Activated CD4-positive, alpha-beta T cell treated with anti-CD3 and anti-CD28 coated beads, Interleukin-2, amount 10 ng/mL, durations not matched to agents 7 days and 5 days (primary cell): ENCODE measurements at regions not wholly inside any gene's neighbourhood (a gene's known extent, or its start where the extent isn't known, plus 50 kb on each side); places are given as distances from the start of the nearest gene placed in this dataset.

Experiments used
- CTCF ChIA-PET: fragments of 350-600 bp; sonication (Branson Sonifier 250); formaldehyde crosslinking; loops from one replicate; lab custom pipeline; 2021; ENCODE audit warnings: antibody characterized with exemption; lab: Charles Lee
- POLR2A ChIA-PET: fragments of 350-600 bp; sonication (Branson Sonifier 250); formaldehyde crosslinking; loops from one replicate; lab custom pipeline; 2021; ENCODE audit warnings: antibody characterized with exemption; lab: Charles Lee
- DNase-seq: peaks from one replicate; pipeline ENCODE4 v3.0.0-alpha.2; 2020
- H3K27ac Mint-ChIP-seq: one replicate; pipeline ENCODE4 v1.8.0; 2021; ENCODE audit warnings: mild to moderate bottlenecking, moderate library complexity, mixed read lengths
- H3K27me3 Mint-ChIP-seq: one replicate; pipeline ENCODE4 v1.8.0; 2021; ENCODE audit warnings: mixed read lengths
- H3K36me3 Mint-ChIP-seq: one replicate; pipeline ENCODE4 v1.8.0; 2021; ENCODE audit warnings: low read depth, mixed read lengths
- H3K4me1 Mint-ChIP-seq: one replicate; pipeline ENCODE4 v1.8.0; 2021; ENCODE audit warnings: mixed read lengths
- H3K4me3 Mint-ChIP-seq: one replicate; pipeline ENCODE4 v1.8.0; 2021; ENCODE audit warnings: mild to moderate bottlenecking, moderate library complexity, mixed read lengths
- H3K9me3 Mint-ChIP-seq: one replicate; pipeline ENCODE4 v1.8.0; 2021; ENCODE audit warnings: mixed read lengths

- Mint-ChIP-seq H3K27me3 (peaks cover 30% of the 10 kb centered on the region), H3K36me3 (no peaks in the 10 kb centered on the region), H3K4me1 (no peaks in the 10 kb centered on the region), H3K4me3 (no peak overlapping the region), H3K27ac (no peak overlapping the region), H3K9me3 (no peaks in the 10 kb centered on the region)
- DNase-seq = no peak
- ChIA-PET CTCF (no interaction called here), POLR2A (no interaction called here)
These were observed 435.7 kb downstream of the MCTP2 start for GRCh38 chr15:94667109-94667508.

GRCh38 chr15:94670438-94671034 is 439.2 kb downstream of the MCTP2 start:
- no peak overlapping the region for H3K4me3 Mint-ChIP-seq
- H3K27me3 Mint-ChIP-seq = peaks cover 19% of the 10 kb centered on the region
- CTCF ChIA-PET = no interaction called here
- POLR2A ChIA-PET = no interaction called here
- no peaks in the 10 kb centered on the region for H3K36me3 Mint-ChIP-seq
- H3K27ac Mint-ChIP-seq = no peak overlapping the region
- no peaks in the 10 kb centered on the region for H3K4me1 Mint-ChIP-seq
- no peak for DNase-seq
- no peaks in the 10 kb centered on the region for H3K9me3 Mint-ChIP-seq

- Mint-ChIP-seq H3K36me3 (no peaks in the 10 kb centered on the region), H3K4me1 (no peaks in the 10 kb centered on the region)
- CTCF ChIA-PET = no interaction called here
These were observed 440.6 kb downstream of the MCTP2 start for GRCh38 chr15:94671858-94672532.

GRCh38 chr15:94673801-94674200 is 442.4 kb downstream of the MCTP2 start:
- Mint-ChIP-seq H3K27me3 (peaks cover 8% of the 10 kb centered on the region), H3K36me3 (no peaks in the 10 kb centered on the region), H3K27ac (no peak overlapping the region), H3K4me1 (no peaks in the 10 kb centered on the region), H3K4me3 (no peak overlapping the region), H3K9me3 (no peaks in the 10 kb centered on the region)
- CTCF ChIA-PET = interaction anchor here (0.7 kb wide), 1 partner anchor 16 kb away, joined by 6 read pairs; no protein-coding TSS in a partner anchor
- POLR2A ChIA-PET = no interaction called here
- no peak for DNase-seq

More at GRCh38 chr15:94671858-94672532, 440.6 kb downstream of the MCTP2 start:
- no peaks in the 10 kb centered on the region for H3K9me3 Mint-ChIP-seq
- H3K27ac Mint-ChIP-seq = no peak overlapping the region
- POLR2A ChIA-PET = no interaction called here
- H3K27me3 Mint-ChIP-seq = peaks cover 10% of the 10 kb centered on the region
- DNase-seq = no peak
- no peak overlapping the region for H3K4me3 Mint-ChIP-seq

GRCh38 chr15:94674296-94674695 is 442.9 kb downstream of the MCTP2 start:
- Mint-ChIP-seq H3K4me1 (no peaks in the 10 kb centered on the region), H3K27ac (no peak overlapping the region), H3K36me3 (no peaks in the 10 kb centered on the region), H3K27me3 (peaks cover 8% of the 10 kb centered on the region), H3K9me3 (no peaks in the 10 kb centered on the region), H3K4me3 (no peak overlapping the region)
- ChIA-PET CTCF (interaction anchor here (0.7 kb wide), 1 partner anchor 17 kb away, joined by 6 read pairs; no protein-coding TSS in a partner anchor), POLR2A (no interaction called here)
- no peak for DNase-seq

GRCh38 chr15:94677202-94677790 is 445.9 kb downstream of the MCTP2 start:
- ChIA-PET CTCF (no interaction called here), POLR2A (no interaction called here)
- Mint-ChIP-seq H3K27me3 (peaks cover 4% of the 10 kb centered on the region), H3K36me3 (no peaks in the 10 kb centered on the region), H3K4me3 (no peak overlapping the region), H3K4me1 (no peaks in the 10 kb centered on the region), H3K27ac (no peak overlapping the region), H3K9me3 (no peaks in the 10 kb centered on the region)
- DNase-seq = no peak

GRCh38 chr15:94682171-94682570 is 450.8 kb downstream of the MCTP2 start:
- Mint-ChIP-seq H3K27ac (no peak overlapping the region), H3K36me3 (no peaks in the 10 kb centered on the region), H3K4me3 (no peak overlapping the region), H3K27me3 (peaks cover 4% of the 10 kb centered on the region), H3K4me1 (no peaks in the 10 kb centered on the region), H3K9me3 (no peaks in the 10 kb centered on the region)
- ChIA-PET CTCF (no interaction called here), POLR2A (no interaction called here)
- no peak for DNase-seq

- Mint-ChIP-seq H3K4me1 (no peaks in the 10 kb centered on the region), H3K27me3 (no peaks in the 10 kb centered on the region), H3K36me3 (no peaks in the 10 kb centered on the region), H3K27ac (no peak overlapping the region), H3K4me3 (no peak overlapping the region), H3K9me3 (no peaks in the 10 kb centered on the region)
- CTCF ChIA-PET = no interaction called here
- POLR2A ChIA-PET = no interaction called here
- no peak for DNase-seq
These were observed 452.5 kb downstream of the MCTP2 start for GRCh38 chr15:94683902-94684301.

- no peaks in the 10 kb centered on the region for H3K36me3 Mint-ChIP-seq
- H3K4me1 Mint-ChIP-seq = no peaks in the 10 kb centered on the region
- ChIA-PET POLR2A (no interaction called here), CTCF (no interaction called here)
- peaks cover 6% of the 10 kb centered on the region for H3K27me3 Mint-ChIP-seq
- no peak for DNase-seq
- H3K27ac Mint-ChIP-seq = no peak overlapping the region
- H3K9me3 Mint-ChIP-seq = no peaks in the 10 kb centered on the region
- no peak overlapping the region for H3K4me3 Mint-ChIP-seq
These were observed 459.8 kb downstream of the MCTP2 start for GRCh38 chr15:94691169-94691568.

- Mint-ChIP-seq H3K36me3 (no peaks in the 10 kb centered on the region), H3K4me1 (no peaks in the 10 kb centered on the region), H3K27me3 (peaks cover 6% of the 10 kb centered on the region)
These were observed 461.3 kb downstream of the MCTP2 start for GRCh38 chr15:94692710-94693109.

GRCh38 chr15:94700211-94700610 is 468.9 kb downstream of the MCTP2 start:
- H3K4me1 Mint-ChIP-seq = no peaks in the 10 kb centered on the region
- H3K27ac Mint-ChIP-seq = no peak overlapping the region
- no peaks in the 10 kb centered on the region for H3K27me3 Mint-ChIP-seq
- H3K36me3 Mint-ChIP-seq = no peaks in the 10 kb centered on the region
- POLR2A ChIA-PET = no interaction called here
- no peak for DNase-seq
- no peaks in the 10 kb centered on the region for H3K9me3 Mint-ChIP-seq
- H3K4me3 Mint-ChIP-seq = no peak overlapping the region
- CTCF ChIA-PET = no interaction called here

More at GRCh38 chr15:94692710-94693109, 461.3 kb downstream of the MCTP2 start:
- no peak for DNase-seq
- POLR2A ChIA-PET = no interaction called here
- CTCF ChIA-PET = no interaction called here
- H3K4me3 Mint-ChIP-seq = no peak overlapping the region
- no peak overlapping the region for H3K27ac Mint-ChIP-seq
- no peaks in the 10 kb centered on the region for H3K9me3 Mint-ChIP-seq

GRCh38 chr15:94701281-94701985 is 470.1 kb downstream of the MCTP2 start:
- Mint-ChIP-seq H3K4me3 (no peak overlapping the region), H3K27ac (no peak overlapping the region), H3K4me1 (no peaks in the 10 kb centered on the region), H3K9me3 (no peaks in the 10 kb centered on the region), H3K27me3 (no peaks in the 10 kb centered on the region), H3K36me3 (no peaks in the 10 kb centered on the region)
- ChIA-PET CTCF (no interaction called here), POLR2A (no interaction called here)
- no peak for DNase-seq

GRCh38 chr15:94703596-94703995 is 472.2 kb downstream of the MCTP2 start:
- H3K9me3 Mint-ChIP-seq = no peaks in the 10 kb centered on the region
- no peaks in the 10 kb centered on the region for H3K4me1 Mint-ChIP-seq
- no peaks in the 10 kb centered on the region for H3K36me3 Mint-ChIP-seq
- DNase-seq = no peak
- H3K27ac Mint-ChIP-seq = no peak overlapping the region
- H3K27me3 Mint-ChIP-seq = no peaks in the 10 kb centered on the region
- ChIA-PET CTCF (no interaction called here), POLR2A (no interaction called here)
- H3K4me3 Mint-ChIP-seq = no peak overlapping the region
